Endothelial cell of umbilical vein (primary cell): ENCODE measurements at regions not wholly inside any gene's neighbourhood (a gene's known extent, or its start where the extent isn't known, plus 50 kb on each side); places are given as distances from the start of the nearest gene placed in this dataset.

Experiments
- BruUV-seq: library from RNA; stranded (reverse); fragments of 400-500 nt; replicated peaks from 2 replicates; lab custom pipeline; 2021; lab: Mats Ljungman, UMichigan
- CTCF ChIA-PET: fragments of 300-600, 350-600 bp; sonication (Branson Sonifier 250); formaldehyde crosslinking; loops from one replicate; lab custom pipeline; 2021; ENCODE audit warnings: antibody characterized with exemption, inconsistent platforms; lab: Charles Lee
- POLR2A ChIA-PET: fragments of 300-600, 350-600 bp; sonication (Branson Sonifier 250); formaldehyde crosslinking; loops from one replicate; lab custom pipeline; 2021; ENCODE audit warnings: antibody characterized with exemption, inconsistent platforms; lab: Charles Lee
- DNase-seq: peaks from one replicate; pipeline ENCODE4 v3.0.0-alpha.2; 2011; ENCODE audit warnings: low read depth, low spot score
- FAIRE-seq: peaks from 2 replicates; lab custom pipeline; 2011; peaks lifted over from hg19 to GRCh38; lab: Jason Lieb, UNC
- H2AFZ ChIP-seq: 2 replicates; pipeline ENCODE4 v1.6.0; 2012; ENCODE audit warnings: low read depth, low read length, control low read depth, inconsistent platforms
- H3K27ac ChIP-seq: 2 replicates; pipeline ENCODE4 v1.5.1; 2011; ENCODE audit warnings: low read depth, mild to moderate bottlenecking, control low read depth, low read length, moderate library complexity; ENCODE audit not compliant: insufficient read depth
- H3K27me3 ChIP-seq, 2 experiments: 2 replicates each; pipeline versions ENCODE4 v1.6.0 to v1.6.1; 2011; ENCODE audit warnings: low read length in 2 of 2, mixed read lengths in 1 of 2; ENCODE audit not compliant: control insufficient read depth in 2 of 2, insufficient read depth in 2 of 2
- H3K36me3 ChIP-seq, 2 experiments: 2 replicates in 1 of 2; 3 replicates in 1 of 2; pipeline ENCODE4 v1.5.1; 2011; ENCODE audit warnings: low read length in 2 of 2, mild to moderate bottlenecking in 1 of 2, moderate library complexity in 1 of 2; ENCODE audit not compliant: control insufficient read depth in 2 of 2, insufficient read depth in 2 of 2; ENCODE audit errors: extremely low read depth in 1 of 2
- H3K4me1 ChIP-seq: 3 replicates; pipeline ENCODE4 v1.5.1; 2011; ENCODE audit warnings: mild to moderate bottlenecking, low read length; ENCODE audit not compliant: control insufficient read depth, insufficient read depth; ENCODE audit errors: extremely low read depth
- H3K4me2 ChIP-seq: 2 replicates; pipeline ENCODE4 v1.6.1; 2011; ENCODE audit warnings: low read length, control low read depth, mixed read lengths; ENCODE audit not compliant: insufficient read depth
- H3K4me3 ChIP-seq, 3 experiments: fragments of 200-600 bp in 1 of 3; sonication (generic), shearing (Covaris generic) in 1 of 3; replicated peaks in 1 of 3; 2 replicates each; pipeline ENCODE4 v1.5.1; 2011 to 2016; ENCODE audit warnings: control low read depth in 3 of 3, low read length in 3 of 3, mild to moderate bottlenecking in 2 of 3, inconsistent platforms in 1 of 3, low read depth in 1 of 3, moderate library complexity in 1 of 3; ENCODE audit not compliant: insufficient read depth in 1 of 3
- H3K79me2 ChIP-seq: 2 replicates; pipeline ENCODE4 v1.6.0; 2012; ENCODE audit warnings: low read length, inconsistent platforms; ENCODE audit not compliant: control insufficient read depth, insufficient read depth
- H3K9ac ChIP-seq: replicated peaks from 2 replicates; pipeline ENCODE3; 2011; ENCODE audit warnings: low read length, control low read depth; ENCODE audit not compliant: insufficient read depth; ENCODE audit errors: extremely low read depth
- H3K9me1 ChIP-seq: replicated peaks from 3 replicates; pipeline ENCODE4 v1.6.0; 2011; ENCODE audit warnings: mild to moderate bottlenecking, low read length; ENCODE audit not compliant: control insufficient read depth, insufficient read depth; ENCODE audit errors: extremely low read depth
- H3K9me3 ChIP-seq: replicated peaks from 2 replicates; pipeline ENCODE4 v1.5.1; 2012; ENCODE audit warnings: low read length, inconsistent platforms; ENCODE audit not compliant: control insufficient read depth, insufficient read depth
- H4K20me1 ChIP-seq: replicated peaks from 2 replicates; pipeline ENCODE3; 2011; ENCODE audit warnings: mild to moderate bottlenecking, low read length; ENCODE audit not compliant: control insufficient read depth, insufficient read depth; ENCODE audit errors: extremely low read depth
- EZH2 ChIP-seq: IDR thresholded peaks from 2 replicates; pipeline ENCODE4 v1.6.1; 2012; ENCODE audit warnings: borderline replicate concordance, low read depth, mild to moderate bottlenecking, moderate library complexity, low read length, inconsistent platforms; ENCODE audit not compliant: severe bottlenecking
- FOS ChIP-seq: IDR thresholded peaks from 2 replicates; pipeline ENCODE4 v1.6.1; 2011; ENCODE audit warnings: mild to moderate bottlenecking, low read length, moderate library complexity, borderline replicate concordance; ENCODE audit not compliant: insufficient read depth
- GATA2 ChIP-seq: IDR thresholded peaks from 2 replicates; pipeline ENCODE4 v1.7.0; 2011; ENCODE audit warnings: low read depth, mild to moderate bottlenecking, moderate library complexity, mixed read lengths, low read length; ENCODE audit not compliant: insufficient read length, insufficient read depth
- JUN ChIP-seq: IDR thresholded peaks from 2 replicates; pipeline ENCODE4 v1.6.1; 2011; ENCODE audit warnings: borderline replicate concordance, low read depth; ENCODE audit not compliant: insufficient read length, insufficient read depth
- MYC ChIP-seq: IDR thresholded peaks from one replicate; pipeline ENCODE4 v1.6.1; 2011; ENCODE audit warnings: mild to moderate bottlenecking, low read depth, low read length
- POLR2A ChIP-seq: IDR thresholded peaks from 2 replicates; pipeline ENCODE4 v1.6.1; 2012; ENCODE audit warnings: low read depth, mild to moderate bottlenecking, control low read depth, low read length
- POLR2AphosphoS5 ChIP-seq: IDR thresholded peaks from 2 replicates; pipeline ENCODE4 v1.6.1; 2012; ENCODE audit warnings: low read depth, mild to moderate bottlenecking, control low read depth, low read length, moderate library complexity; ENCODE audit not compliant: insufficient read depth
- dilution Hi-C: fragments of 300-500 bp; cut with MboI; formaldehyde crosslinking; loops from one replicate; pipeline ENCODE4 v1.15.0; 2019; ENCODE audit warnings: low sequenced_read_pairs; ENCODE audit not compliant: extremely low pct_ligation_motif_present
- intact Hi-C: fragments of 100-400 bp; cut with micrococcal nuclease; formaldehyde crosslinking; loops from one replicate; pipeline ENCODE4 v1.10.0; 2022
- TF ChIP-seq, protein P1 (sequence below), 2 donors: IDR thresholded peaks; 1 replicate in 1 of 2; 2 replicates in 1 of 2; pipeline ENCODE4 v1.5.1; 2011; ENCODE audit warnings: low read length in 2 of 2, mild to moderate bottlenecking in 2 of 2, moderate library complexity in 2 of 2, control low read depth in 1 of 2, inconsistent platforms in 1 of 2, low read depth in 1 of 2; ENCODE audit not compliant: insufficient read depth in 1 of 2; ENCODE audit errors: extremely low read depth in 1 of 2
- TF ChIP-seq, protein P2 (sequence below): IDR thresholded peaks from 2 replicates; pipeline ENCODE4 v1.6.1; 2011; ENCODE audit not compliant: insufficient read depth, insufficient read length

DNA sequence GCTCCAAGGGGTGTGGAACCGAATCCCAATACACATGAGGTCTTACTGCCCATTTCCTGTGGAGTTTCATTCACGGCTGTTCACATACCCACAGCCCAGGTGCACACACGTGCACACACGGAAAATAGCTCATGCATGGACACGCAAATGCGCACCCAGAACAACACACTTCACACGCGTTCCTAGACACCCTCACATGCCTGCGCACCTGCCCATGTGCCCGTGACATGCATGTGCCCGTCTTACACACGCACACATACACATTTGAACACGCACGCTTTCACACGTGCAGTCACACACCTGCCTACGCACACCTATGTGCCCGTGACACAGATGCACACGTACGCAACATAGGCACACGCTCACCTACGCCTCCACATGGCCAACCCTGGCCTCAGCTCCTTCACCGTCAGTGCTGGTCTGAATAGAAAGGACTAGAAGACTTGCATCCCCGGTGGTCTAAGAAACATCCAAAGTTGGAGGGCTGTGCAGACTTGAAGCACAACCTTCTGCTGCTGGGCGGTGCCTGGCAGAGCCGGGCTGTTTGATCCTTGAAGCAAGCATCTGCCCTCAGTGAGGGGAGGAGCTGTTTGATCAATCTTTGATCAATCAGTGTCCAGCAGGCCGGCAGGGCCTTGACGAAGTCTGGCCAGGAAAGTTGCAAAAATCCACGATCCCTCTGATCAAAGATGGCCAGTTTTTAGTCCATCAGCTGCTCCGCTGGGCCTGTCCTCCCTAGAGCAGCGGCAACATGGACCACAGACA, 164.7 kb downstream of the OLFM1 start:
- CTCF ChIA-PET, result no interaction called here
- H3K4me1 ChIP-seq, result no peaks in the 10 kb centered on the region
- H3K4me2 ChIP-seq, result no peak overlapping the region
- dilution Hi-C loops, result no loop called here
- BruUV-seq, result no TSS peak
- POLR2A ChIA-PET, result no interaction called here
- no peak overlapping the region for H3K4me3 ChIP-seq
- H3K9me3 ChIP-seq, result no peaks in the 10 kb centered on the region
- no peak overlapping the region for H3K27ac ChIP-seq
- H3K27me3 ChIP-seq, result no peaks in the 10 kb centered on the region
- FAIRE-seq (no peak), DNase-seq (no peak)
- H4K20me1 ChIP-seq, result no peaks in the 10 kb centered on the region
- no peak overlapping the region for H3K9ac ChIP-seq
- TF ChIP-seq, protein P1, sequence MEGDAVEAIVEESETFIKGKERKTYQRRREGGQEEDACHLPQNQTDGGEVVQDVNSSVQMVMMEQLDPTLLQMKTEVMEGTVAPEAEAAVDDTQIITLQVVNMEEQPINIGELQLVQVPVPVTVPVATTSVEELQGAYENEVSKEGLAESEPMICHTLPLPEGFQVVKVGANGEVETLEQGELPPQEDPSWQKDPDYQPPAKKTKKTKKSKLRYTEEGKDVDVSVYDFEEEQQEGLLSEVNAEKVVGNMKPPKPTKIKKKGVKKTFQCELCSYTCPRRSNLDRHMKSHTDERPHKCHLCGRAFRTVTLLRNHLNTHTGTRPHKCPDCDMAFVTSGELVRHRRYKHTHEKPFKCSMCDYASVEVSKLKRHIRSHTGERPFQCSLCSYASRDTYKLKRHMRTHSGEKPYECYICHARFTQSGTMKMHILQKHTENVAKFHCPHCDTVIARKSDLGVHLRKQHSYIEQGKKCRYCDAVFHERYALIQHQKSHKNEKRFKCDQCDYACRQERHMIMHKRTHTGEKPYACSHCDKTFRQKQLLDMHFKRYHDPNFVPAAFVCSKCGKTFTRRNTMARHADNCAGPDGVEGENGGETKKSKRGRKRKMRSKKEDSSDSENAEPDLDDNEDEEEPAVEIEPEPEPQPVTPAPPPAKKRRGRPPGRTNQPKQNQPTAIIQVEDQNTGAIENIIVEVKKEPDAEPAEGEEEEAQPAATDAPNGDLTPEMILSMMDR (IDR thresholded peaks at IDR 0.05; ENCODE audit: extremely low read depth in 1 of 2, insufficient read depth in 1 of 2, low read depth in 1 of 2, low read length in 2 of 2), result no peak
- TF ChIP-seq GATA2, result no peak
- no peak for TF ChIP-seq FOS
- TF ChIP-seq POLR2AphosphoS5, result no peak
- TF ChIP-seq EZH2, result no peak
- no peak for TF ChIP-seq JUN
- TF ChIP-seq, protein P2, sequence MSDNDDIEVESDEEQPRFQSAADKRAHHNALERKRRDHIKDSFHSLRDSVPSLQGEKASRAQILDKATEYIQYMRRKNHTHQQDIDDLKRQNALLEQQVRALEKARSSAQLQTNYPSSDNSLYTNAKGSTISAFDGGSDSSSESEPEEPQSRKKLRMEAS, result no peak
- no peak for TF ChIP-seq MYC
- no peak for TF ChIP-seq POLR2A
- no peak overlapping the region for H2AFZ ChIP-seq
- intact Hi-C loops, result no loop called here
- H3K36me3 ChIP-seq, result no peaks in the 10 kb centered on the region
- no peaks in the 10 kb centered on the region for H3K79me2 ChIP-seq
- H3K9me1 ChIP-seq, result no peaks in the 10 kb centered on the region
